Epithelial cell of prostate (primary cell): ENCODE measurements at regions not wholly inside any gene's neighbourhood (a gene's known extent, or its start where the extent isn't known, plus 50 kb on each side); places are given as distances from the start of the nearest gene placed in this dataset.
"Not testable (repeated sequence)": the region's sequence is repeated elsewhere in the genome, so short reads cannot be mapped to it uniquely, and the experiment has no call there.

Experiments
- DNase-seq: peaks from one replicate; pipeline ENCODE4 v3.0.0-alpha.2; 2011; ENCODE audit warnings: low read depth, low spot score
- H3K27ac ChIP-seq: fragments of 450-650 bp; 2 replicates; pipeline ENCODE4 v1.5.1; 2017; ENCODE audit warnings: mild to moderate bottlenecking

DNA sequence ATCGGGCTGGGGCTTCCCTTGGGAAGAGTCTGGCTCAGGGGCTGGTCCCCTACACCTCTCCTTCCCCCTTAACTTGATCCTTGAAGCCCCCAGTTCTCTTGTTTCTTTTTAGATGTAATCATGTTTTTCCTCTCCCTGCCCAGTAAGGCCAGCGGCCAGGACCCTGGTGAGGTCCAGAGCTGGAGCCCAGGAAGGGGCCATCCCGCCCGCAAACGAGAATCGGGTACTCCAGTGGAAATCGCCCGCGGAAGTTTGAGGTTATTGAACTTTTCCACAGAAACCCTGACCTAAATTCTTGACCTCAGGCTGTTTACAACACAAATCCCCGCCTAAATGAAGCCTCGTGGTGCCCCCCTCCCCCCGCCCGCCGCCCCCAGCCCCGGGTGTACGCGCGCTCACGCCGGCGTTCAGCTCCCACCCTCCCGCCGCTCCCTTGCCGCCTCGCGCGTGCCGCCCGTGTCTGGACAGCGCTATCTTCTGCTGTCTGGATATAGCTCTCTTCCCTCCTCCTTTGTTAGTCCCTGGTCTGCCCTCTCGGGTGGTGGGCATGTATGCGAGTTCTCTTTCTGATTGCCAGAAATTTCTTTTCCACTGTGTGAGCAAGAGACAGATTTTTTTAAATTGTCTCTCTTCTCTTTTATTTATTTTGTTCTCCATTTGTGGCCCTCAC lies 165.9 kb upstream of the CACNA1E start:
- H3K27ac ChIP-seq: no peak overlapping the region

DNA sequence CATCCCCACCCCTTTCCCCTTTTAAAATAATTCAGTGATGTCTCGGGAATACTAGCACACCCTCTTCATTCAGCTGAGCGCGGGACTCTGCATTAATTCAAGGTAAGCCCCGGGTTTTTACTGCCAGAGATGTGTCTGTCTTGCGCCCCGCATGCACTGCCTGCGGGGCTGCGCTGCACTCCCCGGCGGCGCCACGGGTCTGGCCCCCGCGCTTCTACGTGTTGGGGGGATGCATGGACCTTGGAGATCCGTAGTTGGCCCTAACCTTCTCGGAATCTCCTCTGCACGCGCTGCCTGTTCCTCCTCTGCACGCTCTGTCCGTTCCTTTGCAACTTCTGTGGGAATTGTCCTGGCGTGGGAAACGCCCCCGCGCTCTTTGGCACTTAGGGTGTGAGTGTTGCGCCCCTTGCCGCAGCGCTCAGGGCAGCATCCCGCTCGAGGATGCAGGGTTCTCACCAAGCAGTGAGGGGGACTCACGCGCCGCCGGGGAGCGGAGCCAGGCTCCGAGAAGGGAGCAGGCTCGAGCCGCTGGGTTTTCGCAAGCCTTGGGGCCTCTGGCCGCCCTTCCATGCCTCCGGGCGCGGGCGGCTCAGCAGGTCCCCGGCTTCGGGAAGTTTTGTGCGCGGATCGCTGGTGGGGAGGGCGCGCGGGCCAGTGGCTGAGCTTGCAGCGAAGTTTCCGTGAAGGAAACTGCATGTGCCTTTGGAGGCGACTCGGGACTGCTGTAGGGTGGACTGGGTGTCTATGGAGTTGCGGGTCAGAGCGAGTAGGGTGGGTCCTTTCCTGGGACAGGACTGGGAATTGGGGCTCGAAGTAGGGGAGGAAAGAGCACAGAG lies 165.1 kb upstream of the CACNA1E start:
- DNase-seq: no peak

More for the DNA sequence above, 165.9 kb upstream of the CACNA1E start:
- DNase-seq: no peak

DNA sequence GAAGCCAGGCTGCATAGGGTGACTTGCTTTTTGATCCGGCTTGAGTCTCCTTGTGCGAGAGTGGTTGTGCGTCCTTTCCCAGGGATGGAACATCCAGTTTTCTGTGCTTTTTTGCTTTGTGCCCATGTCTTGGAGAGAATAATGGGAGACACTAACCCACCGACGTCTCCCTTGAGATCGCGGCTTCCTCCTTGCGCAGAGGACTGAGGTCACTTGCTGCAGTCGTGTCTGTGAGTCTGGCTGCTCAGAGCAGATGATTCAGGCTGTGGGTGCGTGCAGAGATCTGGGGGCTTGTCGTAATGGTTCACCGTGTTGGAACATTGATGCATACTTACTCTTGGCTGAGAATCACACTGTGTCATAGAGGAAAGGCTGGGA lies 164.5 kb upstream of the CACNA1E start:
- no peak for DNase-seq
- no peak overlapping the region for H3K27ac ChIP-seq

More for the DNA sequence above, 165.1 kb upstream of the CACNA1E start:
- no peak overlapping the region for H3K27ac ChIP-seq

DNA sequence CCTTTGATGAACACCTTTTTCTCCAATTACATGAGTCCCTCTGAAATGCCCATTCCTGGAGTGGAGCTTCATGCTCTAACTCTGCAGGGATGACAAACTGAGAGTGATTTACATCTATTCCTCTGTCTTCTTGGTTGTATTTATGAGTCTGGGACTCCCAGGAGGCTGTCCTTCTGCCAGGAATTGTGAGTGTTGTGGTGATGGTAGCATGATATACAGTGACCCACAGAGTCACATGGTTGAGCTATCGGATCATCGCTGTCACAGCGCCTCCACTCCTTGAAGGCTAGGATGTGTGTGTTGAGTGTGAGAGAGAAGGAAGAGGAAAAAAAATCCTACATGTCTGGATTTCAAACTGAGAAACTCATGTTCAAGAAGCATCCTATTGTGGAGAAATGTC lies 163.4 kb upstream of the CACNA1E start:
- DNase-seq: no peak
- H3K27ac ChIP-seq: no peak overlapping the region

DNA sequence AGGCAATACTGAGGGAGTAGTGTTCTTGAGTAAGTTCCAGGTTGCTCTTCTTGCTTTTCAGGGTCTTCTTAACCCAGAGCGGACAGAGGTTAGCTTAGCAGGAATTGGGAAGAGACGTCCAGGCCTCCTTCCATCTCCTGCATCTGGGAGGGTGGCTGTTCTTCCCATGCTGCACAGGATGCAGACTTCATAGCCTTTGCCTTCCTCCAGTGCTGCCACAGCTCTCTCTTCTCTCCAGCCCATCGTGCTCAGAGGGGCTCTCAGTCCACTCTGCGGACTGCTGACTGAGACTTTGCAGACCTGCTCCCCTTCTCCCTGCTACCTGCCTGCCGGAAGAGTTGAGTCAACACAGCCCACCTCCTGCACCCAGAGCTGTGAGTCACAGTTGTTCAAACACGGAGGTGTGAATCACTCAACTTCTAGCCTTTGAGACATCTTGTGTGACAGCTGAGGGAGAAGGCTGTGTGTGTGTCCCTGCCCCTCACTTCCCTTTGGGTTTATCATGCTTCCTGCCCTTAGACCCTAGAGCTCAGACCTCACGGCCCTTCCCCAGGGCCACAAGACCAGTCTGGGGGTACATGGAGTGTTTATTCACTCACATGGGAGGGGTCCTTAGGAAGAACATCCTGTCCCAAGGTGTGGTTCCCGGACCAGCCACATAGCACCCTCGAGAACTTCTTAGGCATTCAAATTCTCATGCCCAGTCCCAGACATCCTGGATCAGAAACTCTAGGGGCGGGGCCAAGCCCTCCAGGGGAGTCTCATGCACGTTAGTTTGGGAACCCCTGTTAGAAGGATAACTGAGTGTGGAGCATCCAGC lies 158.3 kb upstream of the CACNA1E start:
- peak; percentile 48 for DNase-seq
- no peak overlapping the region for H3K27ac ChIP-seq

DNA sequence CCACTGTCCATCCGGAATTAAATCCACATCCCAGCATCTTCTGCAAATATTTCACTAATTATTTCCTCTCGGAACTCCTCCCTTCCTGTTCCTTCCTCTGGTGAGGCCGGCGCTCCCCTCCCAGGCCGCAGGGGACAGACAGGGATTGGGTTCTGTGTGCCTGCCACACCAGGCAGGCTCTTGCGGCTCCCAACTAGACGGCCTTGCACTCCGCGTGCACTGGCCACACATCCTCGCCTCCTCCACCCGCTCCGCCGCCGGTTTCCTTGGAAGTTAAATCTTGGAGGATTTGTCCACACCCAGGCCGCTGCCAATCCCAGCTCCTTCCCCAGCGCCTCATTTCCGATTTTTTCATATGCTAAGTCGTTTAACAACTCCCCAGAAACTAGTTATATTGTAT lies 157.6 kb upstream of the CACNA1E start:
- DNase-seq, H3K27ac ChIP-seq: not testable (repeated sequence)

DNA sequence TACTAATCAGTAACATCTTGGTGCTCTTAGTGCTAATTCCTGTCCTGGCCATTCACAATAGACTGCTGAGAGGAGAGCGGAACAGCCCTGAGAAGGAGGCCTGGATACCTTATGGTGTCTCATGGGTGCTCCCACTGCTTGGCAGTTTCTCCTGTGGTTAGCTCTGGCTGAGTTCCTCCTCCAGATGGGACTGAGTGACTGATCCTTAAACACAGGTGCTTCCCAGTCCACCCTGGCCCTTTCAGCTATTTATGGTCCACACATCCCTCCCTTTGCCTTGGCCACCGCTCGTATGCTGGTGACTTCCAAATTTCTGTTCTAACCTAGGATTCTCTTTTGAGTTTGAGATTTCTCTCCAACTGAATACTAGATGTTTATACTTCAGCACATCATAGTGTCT lies 157.0 kb upstream of the CACNA1E start:
- DNase-seq: no peak
- no peak overlapping the region for H3K27ac ChIP-seq

DNA sequence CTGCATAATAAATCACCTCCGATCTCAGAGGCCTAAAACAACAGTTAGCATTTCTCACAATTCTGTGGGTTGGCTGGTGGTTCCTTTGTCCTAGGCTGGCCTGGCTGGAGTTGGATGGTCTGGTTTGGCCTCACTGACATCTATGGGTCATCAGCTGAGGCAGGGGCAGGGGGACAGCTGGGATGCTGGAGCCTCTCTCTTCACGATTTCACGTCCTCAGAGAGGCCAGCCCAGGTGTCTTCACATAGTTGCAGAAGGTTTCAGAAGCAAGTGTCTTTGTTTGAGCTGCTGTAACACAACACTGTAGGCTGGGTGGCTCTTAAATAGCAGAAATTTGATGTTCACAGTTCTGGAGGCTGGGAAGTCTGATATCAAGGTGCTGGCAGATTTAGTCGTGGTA lies 155.5 kb upstream of the CACNA1E start:
- H3K27ac ChIP-seq: no peak overlapping the region
- DNase-seq: no peak

DNA sequence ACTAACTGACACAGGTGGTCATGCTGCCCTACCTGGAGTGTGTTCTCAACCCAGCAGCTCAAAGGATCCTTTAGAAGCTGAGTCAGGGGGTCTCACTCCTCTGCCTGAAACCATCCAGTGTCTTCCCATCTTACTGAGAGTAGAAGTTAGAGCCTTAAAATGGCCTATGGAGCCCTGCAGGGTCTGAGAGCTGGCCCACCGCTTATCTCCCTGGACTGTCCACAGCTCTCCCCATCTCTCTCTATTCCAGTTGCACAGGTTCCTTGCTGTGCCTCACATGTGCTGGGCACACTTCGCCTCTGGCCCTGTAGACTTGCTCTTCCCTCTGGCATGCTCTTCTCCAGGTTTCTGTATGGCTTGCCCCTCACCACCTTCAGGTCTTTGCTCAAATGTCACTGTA lies 148.6 kb upstream of the CACNA1E start:
- H3K27ac ChIP-seq: no peak overlapping the region
- no peak for DNase-seq

DNA sequence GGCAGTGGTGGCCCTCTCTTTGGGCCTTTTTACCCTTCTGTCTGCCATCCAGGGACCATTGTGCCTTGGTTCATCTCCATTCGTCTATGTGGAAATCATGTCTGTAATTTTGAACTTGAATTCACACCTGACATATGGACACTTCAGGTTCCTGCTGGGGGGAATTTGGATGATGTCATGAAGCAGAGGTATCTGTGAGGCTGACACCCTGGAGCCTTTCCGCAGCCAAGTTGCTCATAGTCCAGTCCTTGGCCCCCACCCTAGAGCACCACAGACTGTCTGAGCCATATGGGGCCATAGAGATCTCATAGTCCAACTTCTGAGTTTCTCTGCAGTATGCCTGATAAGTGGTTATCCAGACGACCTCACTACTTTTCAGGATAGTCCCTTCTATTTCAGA lies 147.7 kb upstream of the CACNA1E start:
- H3K27ac ChIP-seq: no peak overlapping the region
- no peak for DNase-seq

DNA sequence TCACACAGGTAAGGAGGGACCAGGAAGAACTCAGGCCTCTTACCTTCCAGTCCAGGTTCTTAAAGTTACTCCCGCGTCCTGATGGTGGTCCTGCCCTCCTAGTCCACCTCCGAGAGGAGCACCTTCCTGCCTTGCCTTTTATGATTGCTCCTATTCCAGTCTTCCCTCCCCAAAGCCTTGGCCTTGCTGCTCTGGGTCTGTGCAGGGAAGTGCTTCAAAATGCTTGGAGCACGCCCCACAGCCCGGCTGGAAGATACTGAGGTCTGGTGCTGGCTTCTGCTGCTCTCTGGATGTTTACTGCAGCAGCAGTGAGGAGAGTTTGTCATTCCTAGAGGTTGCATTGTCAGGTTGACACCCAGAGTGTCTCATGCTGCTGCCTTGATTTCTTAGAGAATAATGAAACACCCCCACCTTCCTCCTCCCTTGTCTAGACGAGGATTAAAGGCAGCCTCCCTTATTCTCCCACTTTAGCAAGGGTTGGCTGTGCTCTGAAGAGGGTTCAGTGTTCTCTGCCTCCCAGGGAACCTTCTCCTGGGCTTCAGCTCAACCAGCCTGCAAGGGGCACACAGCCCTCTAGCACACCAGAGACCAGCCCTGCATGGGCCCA lies 142.2 kb upstream of the CACNA1E start:
- no peak for DNase-seq

DNA sequence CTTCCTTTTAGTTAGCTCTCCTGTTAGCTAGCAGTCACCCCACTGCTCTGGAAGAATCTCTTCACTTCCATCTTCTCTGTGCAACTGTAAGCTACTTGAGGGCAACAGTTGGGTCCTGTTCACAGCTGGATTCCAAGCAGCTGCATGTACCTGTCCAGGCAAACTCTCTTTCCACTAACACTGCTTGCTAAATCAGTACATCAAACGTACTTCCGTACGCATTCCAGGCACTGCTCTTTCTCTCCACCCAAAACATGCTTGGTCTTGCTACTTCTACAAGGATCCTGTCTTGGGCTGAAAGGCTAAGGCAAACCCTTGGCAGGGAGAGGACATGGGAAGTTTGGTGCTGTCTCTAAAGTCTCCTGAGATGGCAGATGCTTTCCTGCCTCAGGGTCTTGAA lies 139.2 kb upstream of the CACNA1E start:
- DNase-seq: peak; percentile 29
- no peak overlapping the region for H3K27ac ChIP-seq

More for the DNA sequence above, 142.2 kb upstream of the CACNA1E start:
- H3K27ac ChIP-seq: no peak overlapping the region

DNA sequence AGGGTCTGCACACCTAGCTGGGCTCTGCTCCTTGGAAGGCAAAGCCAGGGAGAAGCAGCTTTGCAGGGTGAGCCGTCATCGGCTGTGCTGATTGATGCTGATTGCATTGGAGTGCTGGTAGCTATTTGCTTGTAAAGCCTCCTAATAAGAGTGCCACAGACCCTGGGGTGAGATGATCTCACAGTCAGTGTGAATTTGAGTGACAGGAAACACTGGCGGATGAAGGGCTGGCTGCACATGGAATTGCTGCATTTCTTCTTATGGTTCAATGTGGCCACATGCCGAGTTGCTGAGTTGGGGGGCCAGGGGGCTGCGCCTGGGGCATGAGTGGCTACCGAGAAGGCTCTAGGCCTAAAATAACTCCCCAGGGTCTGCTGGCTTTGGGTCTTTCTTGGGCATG lies 138.2 kb upstream of the CACNA1E start:
- DNase-seq: no peak
- no peak overlapping the region for H3K27ac ChIP-seq

DNA sequence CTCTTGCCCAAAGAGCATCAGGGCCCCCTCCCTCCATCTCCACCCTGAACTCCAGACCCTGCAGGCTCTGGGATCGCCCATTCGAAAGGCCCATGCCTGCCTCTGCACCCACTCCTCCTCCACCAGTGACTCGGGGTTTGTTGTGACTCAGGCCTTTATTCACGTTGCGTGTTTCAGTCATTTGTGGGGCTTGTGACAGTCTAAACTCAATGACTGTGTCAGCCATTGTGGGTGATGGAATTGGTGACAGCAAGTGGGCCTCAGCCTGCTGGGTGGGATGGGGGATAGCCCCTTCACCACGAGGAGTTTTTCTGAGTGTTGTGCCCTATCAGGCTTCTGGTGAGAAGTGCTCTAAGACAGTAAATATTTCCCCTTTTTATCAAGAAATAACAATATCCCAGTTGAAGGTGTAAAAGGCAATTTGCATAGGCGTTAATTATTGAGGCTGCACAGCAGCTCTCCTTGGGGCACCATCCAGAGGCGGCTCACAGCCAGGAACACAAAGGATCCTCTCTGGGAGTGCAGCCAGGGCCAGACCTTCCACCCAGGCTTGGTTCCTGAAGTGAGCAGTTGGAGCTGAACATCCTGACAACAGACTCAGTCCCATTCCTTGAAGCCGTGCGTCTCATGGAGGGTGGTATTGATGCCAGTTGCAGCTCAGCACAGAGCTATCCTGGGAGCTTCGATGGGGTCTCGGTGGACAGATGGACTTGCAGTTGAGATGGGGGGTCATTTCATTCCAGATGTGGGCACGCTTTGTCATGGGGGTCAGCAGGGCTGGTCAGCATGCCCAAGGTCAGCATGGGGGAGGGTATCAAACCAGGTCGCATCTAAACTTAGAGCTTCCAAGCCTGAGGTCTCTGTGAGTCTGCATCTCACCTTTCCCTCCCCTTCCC lies 135.6 kb upstream of the CACNA1E start:
- no peak for DNase-seq
- no peak overlapping the region for H3K27ac ChIP-seq

DNA sequence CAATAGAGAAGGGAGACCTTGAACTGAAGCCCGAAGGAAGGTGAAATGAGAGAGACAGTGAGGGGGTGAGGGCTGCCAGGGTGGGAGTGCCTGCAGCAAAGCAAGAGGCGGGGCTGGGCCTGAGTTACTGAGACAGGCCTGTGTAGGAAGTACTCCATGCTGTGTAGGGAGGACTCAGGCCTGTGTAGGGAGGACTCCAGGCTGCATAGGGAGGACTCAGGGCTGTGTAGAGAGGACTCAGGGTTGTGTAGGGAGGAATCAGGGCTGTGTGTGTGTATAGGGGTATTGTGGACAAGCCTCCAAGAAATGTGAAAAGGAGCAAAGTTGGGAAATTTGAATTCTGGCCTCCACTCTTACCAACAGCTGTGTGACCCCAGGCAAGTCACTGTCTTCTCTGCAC lies 133.8 kb upstream of the CACNA1E start:
- DNase-seq: no peak
- no peak overlapping the region for H3K27ac ChIP-seq

DNA sequence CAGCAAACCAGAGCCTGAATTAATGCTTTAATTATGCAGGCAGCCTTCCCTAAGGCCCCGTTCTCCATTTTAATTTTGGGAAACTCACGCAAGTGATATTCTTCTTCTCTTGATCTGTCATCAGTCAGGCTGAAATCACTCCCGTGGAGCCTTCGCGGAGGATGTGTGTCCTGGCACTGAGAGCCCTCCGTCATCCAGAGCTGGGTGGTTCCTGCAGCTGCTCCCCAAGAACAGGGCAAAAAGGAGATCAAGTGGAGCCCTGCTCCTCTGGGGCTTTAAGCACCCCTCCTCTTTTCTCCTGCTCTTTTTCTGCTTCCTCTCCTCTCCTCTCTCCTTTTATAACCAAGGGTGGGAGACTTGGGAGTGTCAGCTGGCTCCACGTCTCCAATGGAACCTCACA lies 133.2 kb upstream of the CACNA1E start:
- H3K27ac ChIP-seq: no peak overlapping the region
- no peak for DNase-seq

DNA sequence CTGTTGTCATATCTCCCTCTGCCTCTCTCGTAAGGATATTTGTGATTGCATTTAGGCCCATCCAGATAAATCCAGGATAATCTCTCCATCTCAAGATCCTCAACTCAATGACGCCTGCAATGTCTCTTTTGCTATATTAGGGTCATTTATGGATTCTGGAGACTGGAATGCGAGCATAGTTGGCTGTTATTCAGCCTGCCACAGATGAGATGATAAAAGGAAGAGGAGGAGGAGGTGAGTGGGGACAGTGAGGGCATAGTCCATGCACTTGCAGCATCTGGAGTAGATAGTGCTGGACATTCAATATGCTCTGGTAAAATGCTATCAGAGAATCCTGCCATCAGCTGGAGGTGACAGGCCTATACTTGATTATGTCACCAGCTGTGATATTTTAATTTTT lies 131.6 kb upstream of the CACNA1E start:
- DNase-seq: no peak
- H3K27ac ChIP-seq: no peak overlapping the region

DNA sequence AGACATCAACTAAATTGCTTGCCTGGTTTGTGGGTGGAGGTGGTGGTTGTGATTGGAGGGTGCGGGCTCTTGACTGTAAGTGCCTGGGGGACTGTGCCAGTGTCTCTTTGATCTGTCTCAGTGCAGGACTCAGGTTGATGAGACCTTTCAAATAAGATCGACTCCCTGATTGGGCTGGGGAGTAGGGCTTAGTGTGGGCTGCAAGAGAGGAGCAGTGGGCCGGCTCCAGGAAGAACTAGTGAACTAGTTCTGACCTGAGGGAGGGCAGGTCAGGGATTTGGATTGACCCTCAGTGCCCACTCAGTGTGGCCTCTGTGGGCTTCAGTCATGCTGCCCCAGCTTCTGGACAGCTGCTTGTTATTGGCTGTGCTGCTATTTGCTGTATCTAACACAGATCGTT lies 130.6 kb upstream of the CACNA1E start:
- DNase-seq: no peak

DNA sequence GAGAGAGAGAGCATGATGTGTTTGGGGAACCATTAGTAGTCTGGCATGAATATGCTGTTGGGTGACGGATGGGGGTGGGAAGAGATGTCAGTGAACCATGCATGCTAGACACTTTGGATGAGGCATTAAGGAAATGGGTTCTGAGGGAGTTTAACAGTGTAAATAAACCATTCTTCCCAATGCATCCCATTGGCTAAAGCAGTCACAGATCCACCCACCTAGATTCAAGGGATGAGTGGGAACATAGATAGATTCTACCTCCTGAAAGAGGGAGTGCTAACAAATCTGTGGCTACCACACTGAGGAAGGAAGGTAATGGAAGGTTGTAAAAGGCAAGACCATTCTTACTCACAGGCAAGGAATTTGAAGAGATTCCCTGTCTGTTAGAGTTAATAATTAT lies 129.8 kb upstream of the CACNA1E start:
- no peak overlapping the region for H3K27ac ChIP-seq
- DNase-seq: no peak

More for the DNA sequence above, 130.6 kb upstream of the CACNA1E start:
- no peak overlapping the region for H3K27ac ChIP-seq

DNA sequence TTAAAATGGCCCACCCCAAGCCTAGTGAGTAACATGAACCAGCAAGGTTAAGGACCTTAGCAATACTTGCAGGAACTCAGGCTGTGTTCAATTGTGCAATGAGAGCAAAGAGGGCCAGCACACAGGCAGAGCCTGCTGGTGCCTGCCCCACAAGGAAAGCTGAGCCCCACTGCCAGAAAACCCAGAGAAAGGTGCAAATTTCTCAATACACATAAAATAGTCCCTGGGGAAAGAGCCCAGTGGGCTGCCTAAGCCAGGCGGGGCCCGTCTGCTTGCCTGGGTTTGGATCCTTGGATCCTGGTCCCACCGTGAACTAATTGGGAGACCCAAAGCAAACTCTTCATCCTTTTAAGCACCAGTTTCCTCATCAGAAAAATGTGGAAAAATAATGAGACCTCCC lies 128.5 kb upstream of the CACNA1E start:
- DNase-seq: no peak
- no peak overlapping the region for H3K27ac ChIP-seq
